ENCODE measurements at regions not wholly inside any gene's neighbourhood (a gene's known extent, or its start where the extent isn't known, plus 50 kb on each side); places are given as distances from the start of the nearest gene placed in this dataset.

DNA sequence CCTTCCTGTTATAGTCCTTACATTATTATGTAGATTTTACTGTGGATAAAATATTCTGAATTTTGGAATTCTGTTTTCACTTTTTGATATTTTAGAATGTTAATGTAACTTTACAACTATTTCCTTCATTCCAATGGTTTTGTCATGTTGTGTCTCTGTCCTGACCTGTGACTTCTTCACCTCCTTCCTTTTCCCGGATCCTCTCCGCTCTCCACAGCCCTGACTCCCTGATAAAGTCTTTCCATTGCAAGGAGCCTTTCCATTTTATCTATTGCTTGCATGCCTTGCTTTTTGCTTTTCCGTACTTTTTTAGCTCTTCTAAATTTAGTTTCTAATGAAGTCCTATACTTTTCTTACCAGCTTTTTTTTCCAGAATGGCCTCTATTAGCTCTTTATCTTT lies 117.6 kb upstream of the ARRDC3 start:
- TF ChIP-seq GATA3 (IDR thresholded peaks at IDR 0.05; ENCODE audit: low read depth, low read length) (no peak), GATA2 (IDR thresholded peaks at IDR 0.05; ENCODE audit: low read depth, low read length) (no peak)

DNA sequence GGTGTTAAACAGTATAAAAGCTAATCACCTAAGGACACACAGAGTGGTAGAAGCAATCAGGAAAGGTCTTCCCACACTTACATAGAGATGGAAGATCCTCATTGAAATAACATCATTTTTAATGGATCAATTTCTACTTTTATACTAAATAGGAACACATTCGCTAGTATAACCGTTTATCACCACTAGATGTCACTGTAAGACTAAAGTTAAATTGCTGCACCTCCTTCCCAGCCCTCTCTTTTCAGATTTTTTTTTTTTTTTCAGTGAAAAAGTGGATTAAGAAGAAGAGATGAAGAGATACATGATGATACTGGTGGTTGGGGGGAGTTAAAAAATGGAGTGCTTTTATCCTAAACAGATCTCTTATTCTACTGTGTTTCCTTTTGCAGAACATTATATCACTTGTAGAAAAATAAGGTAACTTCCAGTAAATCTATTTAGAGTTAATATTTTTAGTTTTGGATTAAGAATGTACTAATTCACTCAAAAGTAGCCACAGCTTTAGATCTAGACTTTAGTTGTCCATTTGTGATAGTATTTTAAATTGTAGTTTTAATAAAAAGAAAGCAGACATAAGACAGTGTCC lies 116.9 kb upstream of the ARRDC3 start:
- no peak for TF ChIP-seq GATA2 (IDR thresholded peaks at IDR 0.05; ENCODE audit: low read depth, low read length)
- TF ChIP-seq GATA3 (IDR thresholded peaks at IDR 0.05; ENCODE audit: low read depth, low read length), result peak; percentile 40; the same call in 1 of the 2 replicates

DNA sequence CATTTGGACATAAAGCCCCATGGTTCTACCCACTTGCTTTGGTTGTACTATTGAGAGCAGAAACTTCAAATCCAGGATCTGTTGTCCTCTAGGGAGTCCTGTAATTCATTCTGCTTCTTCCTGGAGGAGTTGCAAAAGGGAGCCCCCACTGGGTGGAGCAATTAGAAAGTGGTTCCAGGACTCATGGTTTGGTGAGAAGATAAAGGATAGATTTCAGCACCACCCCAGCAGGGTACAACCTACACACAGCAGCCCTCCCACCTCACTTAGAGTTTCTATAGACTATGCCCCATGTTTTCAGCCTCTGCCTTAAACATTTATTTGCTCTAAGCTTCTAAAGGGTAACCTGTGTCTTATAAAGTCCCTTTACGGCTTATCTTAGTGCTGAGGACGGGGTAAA lies 112.6 kb upstream of the ARRDC3 start:
- TF ChIP-seq GATA2 (IDR thresholded peaks at IDR 0.05; ENCODE audit: low read depth, low read length) (no peak), GATA3 (IDR thresholded peaks at IDR 0.05; ENCODE audit: low read depth, low read length) (no peak)

DNA sequence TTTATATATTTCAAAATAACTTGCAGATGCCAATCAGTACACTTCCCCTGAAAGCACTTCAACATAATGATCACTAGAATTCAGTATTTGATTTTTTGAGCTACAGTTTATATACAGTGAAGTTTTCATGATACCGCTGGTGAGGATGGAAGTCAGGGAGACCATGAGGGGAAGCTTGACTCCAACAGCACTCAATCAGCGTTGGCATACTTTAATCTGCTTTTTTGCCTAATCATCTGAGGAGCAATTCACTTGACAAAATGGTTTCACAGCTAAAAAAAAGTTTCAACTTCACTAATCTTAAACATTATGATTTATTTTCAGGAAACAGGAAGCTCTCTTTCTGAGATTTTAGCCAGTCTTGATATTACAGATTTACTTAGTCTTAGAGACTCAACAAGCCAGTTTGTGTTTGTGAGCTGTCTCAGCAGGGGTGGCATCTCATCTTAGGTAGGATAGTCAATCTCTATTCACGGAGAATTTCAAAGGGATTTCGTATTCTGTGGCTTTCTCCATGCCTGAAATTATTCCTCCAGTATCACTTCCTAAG lies 111.4 kb upstream of the ARRDC3 start:
- TF ChIP-seq GATA3 (IDR thresholded peaks at IDR 0.05; ENCODE audit: low read depth, low read length) (no peak), GATA2 (IDR thresholded peaks at IDR 0.05; ENCODE audit: low read depth, low read length) (no peak)

DNA sequence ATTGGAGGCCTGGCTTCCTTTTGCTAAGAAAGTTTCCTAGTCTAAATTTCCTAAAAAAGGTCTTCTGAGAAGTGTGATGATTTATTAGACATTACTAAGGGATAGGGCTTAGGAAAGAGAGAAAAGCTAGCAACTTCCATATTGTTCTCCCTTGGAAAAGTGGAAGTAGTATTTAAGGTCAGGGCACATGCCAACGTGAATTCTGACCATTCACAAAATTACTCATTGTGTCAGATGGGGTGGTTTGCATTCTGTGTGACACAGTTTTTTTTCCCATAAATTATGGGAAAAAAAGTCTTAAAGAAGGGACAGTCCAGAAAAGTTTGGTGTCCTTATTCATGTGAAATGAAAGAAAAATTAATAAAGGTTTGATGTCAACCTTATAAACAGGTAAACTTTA lies 110.0 kb upstream of the ARRDC3 start:
- TF ChIP-seq GATA3 (IDR thresholded peaks at IDR 0.05; ENCODE audit: low read depth, low read length) (no peak), GATA2 (IDR thresholded peaks at IDR 0.05; ENCODE audit: low read depth, low read length) (no peak)

DNA sequence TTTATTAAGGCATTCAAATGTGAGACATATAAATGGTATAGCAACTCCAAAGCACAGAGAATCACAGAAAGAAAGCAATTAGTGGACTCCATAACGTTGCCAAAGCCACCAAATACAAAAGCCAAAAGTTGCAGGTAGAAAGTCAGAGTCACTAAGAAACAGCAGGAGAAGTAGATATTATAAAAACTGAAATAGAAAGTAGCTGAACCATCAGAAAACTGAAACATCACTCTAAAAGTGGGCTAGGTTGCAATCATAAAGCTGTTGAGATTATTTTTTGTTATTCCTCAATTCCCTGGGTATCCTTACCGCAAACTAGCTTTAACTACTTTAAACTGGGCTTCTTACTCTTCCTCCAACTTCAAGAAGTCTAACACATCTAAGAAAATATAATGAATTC lies 108.1 kb upstream of the ARRDC3 start:
- TF ChIP-seq GATA3 (IDR thresholded peaks at IDR 0.05; ENCODE audit: low read depth, low read length) (no peak), GATA2 (IDR thresholded peaks at IDR 0.05; ENCODE audit: low read depth, low read length) (no peak)

DNA sequence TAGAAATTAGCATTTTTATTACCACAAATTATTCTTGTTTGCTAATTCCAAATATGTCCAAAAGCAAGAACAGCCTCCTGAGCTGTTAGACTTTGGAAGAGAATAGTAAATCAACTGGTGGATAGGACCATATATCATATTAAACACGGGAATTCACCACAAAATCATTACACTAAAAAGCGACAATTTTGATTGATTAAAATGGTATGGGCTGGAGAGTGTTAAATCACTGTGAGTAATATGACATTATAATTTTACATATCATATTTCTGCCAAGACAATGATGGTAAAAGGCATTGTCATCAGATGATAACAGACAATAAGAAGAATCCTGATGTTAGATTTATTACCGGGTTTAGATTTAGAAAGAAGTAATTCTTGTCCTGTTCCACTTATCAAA lies 107.2 kb upstream of the ARRDC3 start:
- TF ChIP-seq GATA3 (IDR thresholded peaks at IDR 0.05; ENCODE audit: low read depth, low read length), result no peak

DNA sequence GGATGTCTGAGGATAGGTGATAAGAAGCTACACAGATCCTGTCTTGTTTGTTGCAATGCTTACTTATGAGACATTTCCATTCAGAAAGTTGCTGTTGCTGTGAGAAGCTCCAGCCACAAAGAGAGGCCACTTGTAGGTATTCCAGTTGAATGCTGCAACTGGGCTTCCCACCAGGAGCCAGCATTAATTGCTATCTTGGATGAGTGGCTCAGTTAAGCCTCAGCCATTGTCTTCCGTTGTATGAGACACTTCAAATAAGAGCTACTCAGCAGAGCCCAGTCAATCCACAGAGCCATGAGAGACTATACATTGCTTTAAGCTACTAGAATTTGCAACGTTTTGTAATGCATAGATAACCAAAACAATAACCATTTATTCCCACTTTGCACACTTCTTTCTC lies 104.3 kb upstream of the ARRDC3 start:
- TF ChIP-seq GATA3 (IDR thresholded peaks at IDR 0.05; ENCODE audit: low read depth, low read length) (no peak), GATA2 (IDR thresholded peaks at IDR 0.05; ENCODE audit: low read depth, low read length) (no peak)

DNA sequence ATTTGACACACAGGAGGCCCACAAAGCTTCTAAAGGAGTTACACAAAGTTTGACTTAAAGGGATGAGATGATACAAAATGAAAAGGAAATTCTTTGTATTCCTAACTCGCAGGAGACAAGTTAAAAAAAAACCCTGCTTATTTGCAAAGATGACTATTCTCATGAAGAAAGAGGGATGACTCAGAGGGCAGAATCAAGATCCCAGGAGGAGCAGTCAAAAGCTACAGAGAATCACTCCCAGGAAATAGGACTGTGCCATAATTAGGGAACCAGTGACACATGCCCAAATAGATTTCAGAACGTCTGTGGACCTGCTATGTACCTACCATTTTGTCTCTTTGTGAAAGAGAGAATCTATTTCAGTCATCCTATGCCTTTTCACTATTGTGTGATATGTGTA lies 103.5 kb upstream of the ARRDC3 start:
- TF ChIP-seq GATA2 (IDR thresholded peaks at IDR 0.05; ENCODE audit: low read depth, low read length) (no peak), GATA3 (IDR thresholded peaks at IDR 0.05; ENCODE audit: low read depth, low read length) (no peak)

DNA sequence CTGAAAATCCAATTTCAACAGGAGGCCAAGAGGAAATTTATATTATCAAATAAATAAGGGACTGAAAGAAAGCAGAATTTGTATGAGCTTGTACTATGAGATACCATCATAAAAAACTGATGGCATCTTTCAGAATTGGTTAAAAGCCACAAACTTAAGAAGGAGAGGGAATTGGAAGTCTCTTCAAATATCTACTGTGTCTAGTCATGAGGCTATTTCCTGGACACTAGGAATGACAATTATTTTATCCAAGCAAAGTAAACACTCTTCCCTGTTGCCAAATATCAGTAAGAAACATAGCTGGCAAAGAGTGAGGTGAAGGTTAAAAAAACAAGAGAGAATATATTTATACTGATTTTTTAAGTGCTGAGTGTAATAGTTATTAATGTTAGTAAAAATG lies 101.5 kb upstream of the ARRDC3 start:
- TF ChIP-seq GATA3 (IDR thresholded peaks at IDR 0.05; ENCODE audit: low read depth, low read length) (no peak), GATA2 (IDR thresholded peaks at IDR 0.05; ENCODE audit: low read depth, low read length) (no peak)

DNA sequence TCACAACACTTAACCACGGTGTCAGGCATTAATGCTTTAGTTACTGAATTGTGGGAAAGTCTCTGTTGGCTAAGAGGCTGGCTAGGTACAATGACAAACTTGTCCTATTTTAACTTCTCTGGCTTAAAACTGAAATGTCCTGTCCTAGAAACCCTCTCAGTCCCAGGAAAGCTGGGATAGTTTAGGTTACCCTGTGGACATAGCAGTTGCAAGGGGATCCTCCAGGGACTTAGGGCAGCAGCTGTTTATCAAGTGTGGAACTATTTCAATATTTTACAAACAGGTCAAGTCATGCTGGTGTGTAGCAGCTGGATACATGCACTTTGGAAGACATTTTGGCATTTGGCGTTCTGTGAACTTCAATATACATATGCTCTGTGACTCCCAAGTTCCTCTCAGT lies 95.0 kb upstream of the ARRDC3 start:
- no peak for TF ChIP-seq GATA2 (IDR thresholded peaks at IDR 0.05; ENCODE audit: low read depth, low read length)
- TF ChIP-seq GATA3 (IDR thresholded peaks at IDR 0.05; ENCODE audit: low read depth, low read length), result no peak

DNA sequence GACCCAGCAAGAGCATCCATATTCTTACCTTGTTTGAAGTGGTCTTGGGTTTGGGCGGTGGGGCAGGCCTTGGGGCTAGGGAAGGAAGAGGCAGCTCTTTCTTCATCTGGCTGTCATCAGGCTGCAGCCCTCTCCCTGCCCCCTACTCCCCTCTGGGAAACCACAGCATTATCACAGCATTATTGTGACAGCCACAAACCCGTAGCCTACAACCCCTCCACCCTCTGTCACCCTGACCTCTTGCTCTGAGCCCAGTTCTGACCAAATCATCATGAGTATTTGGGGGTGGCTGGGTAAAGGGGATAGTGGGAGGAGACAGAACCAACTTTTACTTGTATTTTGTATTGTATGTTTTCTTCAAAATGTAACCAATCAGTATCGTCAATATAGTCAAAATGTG lies 94.3 kb upstream of the ARRDC3 start:
- TF ChIP-seq GATA2 (IDR thresholded peaks at IDR 0.05; ENCODE audit: low read depth, low read length) (no peak), GATA3 (IDR thresholded peaks at IDR 0.05; ENCODE audit: low read depth, low read length) (no peak)

DNA sequence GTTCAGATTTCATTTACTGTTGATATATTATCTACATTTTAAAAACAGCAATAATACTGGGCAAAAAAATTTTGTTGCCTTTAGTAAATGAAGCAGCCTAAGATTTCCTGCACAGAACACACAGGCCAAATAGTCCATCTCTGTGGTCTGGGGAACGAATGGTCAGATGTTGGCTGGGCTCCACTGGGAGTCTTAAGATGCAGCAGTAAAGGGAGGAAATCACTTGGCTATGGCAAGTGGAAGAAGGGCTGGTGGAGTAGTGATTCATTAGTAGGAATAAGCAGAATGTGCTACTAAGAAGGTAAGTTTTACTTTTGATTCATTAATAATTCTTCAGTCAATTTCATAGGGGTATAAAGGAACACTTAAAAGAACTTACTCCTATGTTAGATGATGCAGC lies 91.1 kb upstream of the ARRDC3 start:
- TF ChIP-seq GATA3 (IDR thresholded peaks at IDR 0.05; ENCODE audit: low read depth, low read length) (no peak), GATA2 (IDR thresholded peaks at IDR 0.05; ENCODE audit: low read depth, low read length) (no peak)

DNA sequence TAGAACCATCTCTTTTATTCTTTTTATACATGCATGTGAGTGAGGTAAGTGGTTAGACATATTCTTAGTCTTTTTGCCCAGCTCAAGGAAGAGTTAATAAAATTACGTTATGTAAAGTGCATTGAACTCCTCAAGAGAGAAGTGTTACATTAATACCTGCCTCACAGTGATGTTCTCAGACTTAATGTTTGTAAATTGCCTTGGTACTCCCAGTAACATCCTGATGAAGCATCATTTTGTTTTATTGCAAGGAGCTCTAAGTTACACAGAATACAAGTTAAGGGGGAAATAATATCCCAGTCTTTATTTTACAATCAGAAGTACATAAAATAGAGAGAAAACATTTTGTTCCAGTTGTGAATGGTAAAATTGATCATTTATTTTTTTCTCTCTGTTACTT lies 89.5 kb upstream of the ARRDC3 start:
- TF ChIP-seq GATA3 (IDR thresholded peaks at IDR 0.05; ENCODE audit: low read depth, low read length) (no peak), GATA2 (IDR thresholded peaks at IDR 0.05; ENCODE audit: low read depth, low read length) (no peak)

DNA sequence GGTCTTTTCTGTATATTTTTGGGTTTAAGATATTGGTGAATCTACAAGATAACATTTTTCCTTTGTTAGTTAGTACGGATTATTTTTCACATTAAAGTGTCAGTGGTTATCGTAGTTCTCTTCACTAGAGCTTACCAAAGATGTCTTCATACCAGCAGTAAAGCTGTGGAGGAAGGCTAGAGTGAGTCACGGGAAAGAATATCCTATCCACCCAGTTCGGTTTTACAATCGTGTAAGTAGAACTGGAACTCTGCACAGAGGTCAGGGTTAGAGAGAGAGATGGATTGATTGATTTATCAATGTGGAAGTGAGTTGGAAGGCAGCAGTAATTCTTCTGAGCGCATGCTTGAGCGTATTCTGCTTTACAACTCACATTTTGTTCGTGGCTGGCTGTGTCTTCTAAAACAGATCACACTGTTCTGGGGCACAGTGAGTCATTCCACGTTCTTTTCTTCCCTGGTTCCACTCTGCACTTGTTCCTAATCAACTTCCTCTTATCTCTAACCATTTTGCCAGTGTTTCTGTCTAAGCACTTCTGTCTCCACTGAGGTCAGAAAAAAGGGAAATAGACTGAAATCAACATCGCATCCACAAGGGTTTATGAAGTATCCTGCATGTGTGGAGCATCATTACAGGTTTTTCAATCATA lies 86.5 kb upstream of the ARRDC3 start:
- TF ChIP-seq GATA2 (IDR thresholded peaks at IDR 0.05; ENCODE audit: low read depth, low read length) (no peak), GATA3 (IDR thresholded peaks at IDR 0.05; ENCODE audit: low read depth, low read length) (no peak)
